HCT116 (cell line): ENCODE measurements at regions not wholly inside any gene's neighbourhood (a gene's known extent, or its start where the extent isn't known, plus 50 kb on each side); places are given as distances from the start of the nearest gene placed in this dataset.

ENCODE experiments used
- ATAC-seq: fragments of 200-7000 bp; cut with Tn5 transposase; 2 replicates; pipeline ENCODE4 v1.9.1; 2020; ENCODE audit warnings: mild to moderate bottlenecking, moderate library complexity
- BruUV-seq: library from RNA; stranded (reverse); fragments of 400-500 nt; replicated peaks from 2 replicates; lab custom pipeline; 2021; lab: Mats Ljungman, UMichigan
- CTCF ChIA-PET: fragments of 300-600 bp; sonication (Branson Sonifier 250); formaldehyde crosslinking; loops from one replicate; lab custom pipeline; 2021; ENCODE audit warnings: antibody characterized with exemption; lab: Charles Lee
- POLR2A ChIA-PET: fragments of 300-600, 350-600 bp; sonication (Branson Sonifier 250); formaldehyde crosslinking; loops from one replicate; lab custom pipeline; 2021; ENCODE audit warnings: antibody characterized with exemption; lab: Charles Lee
- RAD21 ChIA-PET, 2 experiments: fragments of 300-600 bp; sonication (Branson Sonifier 250); formaldehyde crosslinking; loops; one replicate each; lab custom pipeline; 2023; ENCODE audit warnings: low total read pairs in 2 of 2; ENCODE audit not compliant: uncharacterized antibody in 2 of 2, unreplicated experiment in 2 of 2, low non-redundant PET in 1 of 2; lab: Charles Lee
- DNase-seq: peaks from one replicate; pipeline ENCODE4 v3.0.0-alpha.2; 2010; ENCODE audit warnings: low read depth, low spot score
- H2AFZ ChIP-seq: fragments of 200-600 bp; shearing (Covaris generic), sonication (generic); 2 replicates; pipeline ENCODE4 v1.6.1; 2017; ENCODE audit warnings: low read depth, mixed run types, mixed read lengths, antibody characterized with exemption, low read length; ENCODE audit not compliant: poor library complexity, severe bottlenecking
- H3K27ac ChIP-seq: 2 replicates; pipeline ENCODE4 v1.5.1; 2012; ENCODE audit warnings: low read depth, low read length
- H3K27me3 ChIP-seq: fragments of 200-600 bp; sonication (generic); 2 replicates; pipeline ENCODE4 v1.6.1; 2016; ENCODE audit warnings: mixed run types, low read length, mixed read lengths; ENCODE audit not compliant: insufficient read depth
- H3K36me3 ChIP-seq, 2 experiments: fragments of 200-500 bp in 1 of 2; fragments of 200-600 bp in 1 of 2; sonication (Bioruptor generic) in 1 of 2; sonication (generic) in 1 of 2; 2 replicates each; pipeline versions ENCODE4 v1.5.1 to v1.6.1; 2014 to 2016; ENCODE audit warnings: low read length in 2 of 2, inconsistent platforms in 1 of 2, mixed read lengths in 1 of 2, mixed run types in 1 of 2; ENCODE audit not compliant: insufficient read depth in 2 of 2, control insufficient read depth in 1 of 2
- H3K4me1 ChIP-seq, 2 experiments: fragments of 200-600 bp in 1 of 2; sonication (generic) in 1 of 2; 2 replicates each; pipeline versions ENCODE4 v1.5.1 to v1.6.1; 2012 to 2017; ENCODE audit warnings: low read length in 2 of 2, inconsistent platforms in 1 of 2, mild to moderate bottlenecking in 1 of 2, mixed read lengths in 1 of 2, mixed run types in 1 of 2, moderate library complexity in 1 of 2; ENCODE audit not compliant: insufficient read depth in 2 of 2, control insufficient read depth in 1 of 2
- H3K4me2 ChIP-seq: fragments of 200-600 bp; sonication (generic); 2 replicates; pipeline ENCODE4 v1.6.1; 2017; ENCODE audit warnings: mixed run types, low read length, mixed read lengths
- H3K4me3 ChIP-seq, 2 experiments: fragments of 200-600 bp in 1 of 2; sonication (generic) in 1 of 2; replicated peaks in 1 of 2; 2 replicates each; pipeline ENCODE4 v1.5.1; 2011 to 2016; ENCODE audit warnings: low read length in 2 of 2, control low read depth in 1 of 2, low read depth in 1 of 2, mild to moderate bottlenecking in 1 of 2, mixed read lengths in 1 of 2, mixed run types in 1 of 2
- H3K79me2 ChIP-seq: fragments of 200-600 bp; sonication (generic); 2 replicates; pipeline ENCODE4 v1.6.1; 2017; ENCODE audit warnings: mild to moderate bottlenecking, mixed run types, low read length, moderate library complexity, mixed read lengths; ENCODE audit not compliant: insufficient read depth
- H3K9ac ChIP-seq: fragments of 200-600 bp; sonication (generic); 2 replicates; pipeline ENCODE4 v1.6.1; 2016; ENCODE audit warnings: low read length, mixed read lengths
- H3K9me2 ChIP-seq: fragments of 200-600 bp; sonication (generic), shearing (Covaris generic); 2 replicates; pipeline ENCODE4 v1.6.1; 2017; ENCODE audit warnings: mixed run types, mild to moderate bottlenecking, moderate library complexity; ENCODE audit not compliant: insufficient read depth
- H3K9me3 ChIP-seq, 2 experiments: fragments of 200-500 bp in 1 of 2; fragments of 200-600 bp in 1 of 2; sonication (Bioruptor generic) in 1 of 2; sonication (generic) in 1 of 2; 2 replicates each; pipeline ENCODE4 v1.6.1; 2014 to 2017; ENCODE audit warnings: low read length in 2 of 2, mixed read lengths in 2 of 2, inconsistent platforms in 1 of 2, low read depth in 1 of 2, mild to moderate bottlenecking in 1 of 2, mixed run types in 1 of 2, moderate library complexity in 1 of 2; ENCODE audit not compliant: control insufficient read depth in 1 of 2, insufficient read depth in 1 of 2
- H4K20me1 ChIP-seq: fragments of 200-600 bp; sonication (generic), shearing (Covaris generic); 2 replicates; pipeline ENCODE4 v1.6.1; 2017; ENCODE audit warnings: mixed run types, mild to moderate bottlenecking, moderate library complexity; ENCODE audit not compliant: insufficient read depth
- ELF1 ChIP-seq: IDR thresholded peaks from 2 replicates; pipeline ENCODE4 v1.6.1; 2012; ENCODE audit warnings: low read depth, borderline replicate concordance
- SIN3A ChIP-seq: IDR thresholded peaks from 2 replicates; pipeline ENCODE4 v1.6.1; 2012; ENCODE audit warnings: low read depth
- TCF7L2 ChIP-seq: IDR thresholded peaks from 2 replicates; pipeline ENCODE4 v1.7.0; 2011; ENCODE audit warnings: borderline replicate concordance, inconsistent platforms; ENCODE audit not compliant: insufficient read depth, insufficient read length; ENCODE audit errors: extremely low read depth
- ZFX ChIP-seq: fragments of 450-650 bp; IDR thresholded peaks from 2 replicates; pipeline ENCODE4 v1.6.1; 2017
- ZNF274 ChIP-seq: fragments of 200-500 bp; sonication (Bioruptor generic); IDR thresholded peaks from 2 replicates; pipeline ENCODE4 v1.6.1; 2014; ENCODE audit warnings: mild to moderate bottlenecking, low read depth, low read length, inconsistent platforms
- intact Hi-C: fragments of 100-400 bp; cut with micrococcal nuclease; formaldehyde crosslinking; loops from 2 replicates; pipeline ENCODE4 v1.10.0; 2022
- TF ChIP-seq, protein P1 (sequence below), 3 experiments: fragments of 200-600 bp in 1 of 3; sonication (generic) in 1 of 3; IDR thresholded peaks in 2 of 3; conservative IDR thresholded peaks in 1 of 3; 2 replicates each; pipeline ENCODE4 v1.5.1; 2012 to 2017; ENCODE audit warnings: low read depth in 2 of 3, low read length in 2 of 3, antibody characterized with exemption in 1 of 3, borderline replicate concordance in 1 of 3, control low read depth in 1 of 3, mild to moderate bottlenecking in 1 of 3, mixed read lengths in 1 of 3, mixed run types in 1 of 3, moderate library complexity in 1 of 3; ENCODE audit not compliant: insufficient read depth in 1 of 3

DNA sequence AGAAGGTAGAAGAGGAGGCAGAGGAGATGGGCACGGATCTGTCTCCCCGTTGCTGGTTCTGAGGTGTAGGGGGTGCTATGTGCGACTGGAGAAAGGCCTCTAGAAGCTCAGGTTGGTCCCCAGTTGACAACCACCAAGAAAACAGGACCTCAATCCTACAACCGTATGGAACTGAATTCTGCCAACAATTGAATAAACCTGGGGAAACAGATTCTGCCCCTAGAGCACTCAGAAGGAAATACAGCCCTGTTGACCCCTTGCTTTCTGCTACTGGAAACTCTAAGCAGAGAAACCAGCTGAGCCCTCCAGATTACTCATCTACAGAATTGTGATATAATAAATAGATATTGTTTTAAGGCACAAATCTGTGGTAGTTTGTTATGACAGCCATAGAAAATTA, 313.0 kb upstream of the GOT2 start:
- no peak overlapping the region for H3K27ac ChIP-seq
- no peaks in the 10 kb centered on the region for H3K27me3 ChIP-seq
- no peaks in the 10 kb centered on the region for H3K79me2 ChIP-seq
- peaks cover 0 to 4% of the 10 kb centered on the region in 2 experiments; a peak in 2 of 4 replicates for H3K9me3 ChIP-seq
- TF ChIP-seq ZFX (no peak), ELF1 (no peak), ZNF274 (no peak), TCF7L2 (no peak)
- TF ChIP-seq, protein P1, sequence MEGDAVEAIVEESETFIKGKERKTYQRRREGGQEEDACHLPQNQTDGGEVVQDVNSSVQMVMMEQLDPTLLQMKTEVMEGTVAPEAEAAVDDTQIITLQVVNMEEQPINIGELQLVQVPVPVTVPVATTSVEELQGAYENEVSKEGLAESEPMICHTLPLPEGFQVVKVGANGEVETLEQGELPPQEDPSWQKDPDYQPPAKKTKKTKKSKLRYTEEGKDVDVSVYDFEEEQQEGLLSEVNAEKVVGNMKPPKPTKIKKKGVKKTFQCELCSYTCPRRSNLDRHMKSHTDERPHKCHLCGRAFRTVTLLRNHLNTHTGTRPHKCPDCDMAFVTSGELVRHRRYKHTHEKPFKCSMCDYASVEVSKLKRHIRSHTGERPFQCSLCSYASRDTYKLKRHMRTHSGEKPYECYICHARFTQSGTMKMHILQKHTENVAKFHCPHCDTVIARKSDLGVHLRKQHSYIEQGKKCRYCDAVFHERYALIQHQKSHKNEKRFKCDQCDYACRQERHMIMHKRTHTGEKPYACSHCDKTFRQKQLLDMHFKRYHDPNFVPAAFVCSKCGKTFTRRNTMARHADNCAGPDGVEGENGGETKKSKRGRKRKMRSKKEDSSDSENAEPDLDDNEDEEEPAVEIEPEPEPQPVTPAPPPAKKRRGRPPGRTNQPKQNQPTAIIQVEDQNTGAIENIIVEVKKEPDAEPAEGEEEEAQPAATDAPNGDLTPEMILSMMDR (IDR thresholded peaks at IDR 0.05 in 2 of 3, conservative IDR thresholded peaks at IDR 0.05 in 1 of 3; ENCODE audit: borderline replicate concordance in 1 of 3, insufficient read depth in 1 of 3, low read depth in 2 of 3, low read length in 2 of 3) = 0 out of 6 replicates have a peak, but pooled peaks of 1 of the 3 experiments have one; percentile 17
- POLR2A ChIA-PET = no interaction called here
- H3K9me2 ChIP-seq = no peaks in the 10 kb centered on the region
- no peak overlapping the region for H2AFZ ChIP-seq
- no TSS peak for BruUV-seq
- DNase-seq (no peak), ATAC-seq (no peak)
- no peak overlapping the region for H3K4me2 ChIP-seq
- no peaks in the 10 kb centered on the region for H3K4me1 ChIP-seq
- RAD21 ChIA-PET = no interaction called here
- no peaks in the 10 kb centered on the region for H3K36me3 ChIP-seq
- no peak overlapping the region for H3K9ac ChIP-seq
- intact Hi-C loops = no loop called here
- CTCF ChIA-PET = no interaction called here
- H4K20me1 ChIP-seq = no peaks in the 10 kb centered on the region
- no peak overlapping the region for H3K4me3 ChIP-seq

DNA sequence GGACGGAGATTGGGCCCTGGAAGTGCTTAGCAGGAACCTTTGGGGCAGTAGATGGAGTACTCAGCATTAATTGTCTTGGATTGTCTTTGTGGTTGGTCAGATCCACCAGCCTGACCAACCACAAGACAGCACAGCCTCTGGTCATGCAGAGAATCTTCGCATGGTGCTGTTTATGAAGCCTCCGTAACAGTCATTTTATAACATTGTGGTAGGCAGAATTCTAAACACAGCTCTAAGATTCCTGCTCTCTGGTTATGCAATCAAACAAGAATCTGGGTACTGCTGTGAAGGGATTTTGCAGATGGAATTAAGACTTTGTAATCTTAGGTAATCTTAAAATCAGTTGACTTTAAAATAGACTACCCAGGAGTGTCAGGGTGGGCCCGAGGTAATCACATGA, 312.2 kb upstream of the GOT2 start:
- Histone ChIP-seq H3K9me3 (no peaks in the 10 kb centered on the region; a peak in 1 of 4 replicates), H3K36me3 (no peaks in the 10 kb centered on the region), H3K9me2 (no peaks in the 10 kb centered on the region), H4K20me1 (no peaks in the 10 kb centered on the region), H3K79me2 (no peaks in the 10 kb centered on the region), H3K27me3 (no peaks in the 10 kb centered on the region), H3K4me2 (no peak overlapping the region), H2AFZ (no peak overlapping the region), H3K9ac (no peak overlapping the region), H3K27ac (no peak overlapping the region), H3K4me3 (no peak overlapping the region), H3K4me1 (no peaks in the 10 kb centered on the region)
- no peak for TF ChIP-seq SIN3A
- ATAC-seq (no peak), DNase-seq (no peak)
- BruUV-seq = no TSS peak
- intact Hi-C loops = no loop called here
- CTCF ChIA-PET = no interaction called here
- POLR2A ChIA-PET = no interaction called here
- RAD21 ChIA-PET = no interaction called here
